KMS-11 (cell line): ENCODE measurements at regions not wholly inside any gene's neighbourhood (a gene's known extent, or its start where the extent isn't known, plus 50 kb on each side); places are given as distances from the start of the nearest gene placed in this dataset.

ENCODE experiments used
- H2AFZ ChIP-seq: fragments of 200-600 bp; sonication (generic); 2 replicates; pipeline ENCODE4 v1.6.1; 2016; ENCODE audit warnings: antibody characterized with exemption, mixed run types, low read depth
- H3K27ac ChIP-seq: fragments of 200-600 bp; sonication (generic); 2 replicates; pipeline ENCODE4 v1.6.1; 2016; ENCODE audit warnings: mild to moderate bottlenecking, mixed run types
- H3K27me3 ChIP-seq: fragments of 200-600 bp; sonication (generic); 2 replicates; pipeline ENCODE4 v1.6.1; 2017; ENCODE audit warnings: mild to moderate bottlenecking, low read depth, mixed run types, moderate library complexity; ENCODE audit not compliant: insufficient read depth
- H3K36me3 ChIP-seq: fragments of 200-600 bp; sonication (generic); 2 replicates; pipeline ENCODE4 v1.6.1; 2017; ENCODE audit warnings: mild to moderate bottlenecking, mixed run types; ENCODE audit not compliant: insufficient read depth
- H3K4me1 ChIP-seq: fragments of 200-600 bp; sonication (generic); 2 replicates; pipeline ENCODE4 v1.6.1; 2016; ENCODE audit warnings: mild to moderate bottlenecking, low read depth, mixed run types; ENCODE audit not compliant: poor library complexity, severe bottlenecking
- H3K4me2 ChIP-seq: fragments of 200-600 bp; sonication (generic); 2 replicates; pipeline ENCODE4 v1.7.0; 2016; ENCODE audit warnings: mild to moderate bottlenecking, mixed run types
- H3K4me3 ChIP-seq: fragments of 200-600 bp; sonication (generic); IDR thresholded peaks from 2 replicates; pipeline ENCODE4 v1.6.1; 2017; ENCODE audit warnings: low read depth, low read length, mixed read lengths; ENCODE audit not compliant: insufficient read depth
- H3K79me2 ChIP-seq: fragments of 200-600 bp; sonication (generic); 2 replicates; pipeline ENCODE4 v1.6.1; 2016; ENCODE audit warnings: low read depth, mixed run types; ENCODE audit not compliant: insufficient read depth
- H3K9ac ChIP-seq: fragments of 200-600 bp; sonication (generic); 2 replicates; pipeline ENCODE4 v1.6.1; 2016; ENCODE audit warnings: mild to moderate bottlenecking, mixed run types
- H4K20me1 ChIP-seq: fragments of 200-600 bp; sonication (generic); 2 replicates; pipeline ENCODE4 v1.6.1; 2016; ENCODE audit warnings: mild to moderate bottlenecking, mixed run types; ENCODE audit not compliant: insufficient read depth
- TF ChIP-seq, protein P1 (sequence below): fragments of 200-600 bp; sonication (generic); conservative IDR thresholded peaks from 2 replicates; pipeline ENCODE4 v1.6.1; 2017; ENCODE audit warnings: low read depth, mild to moderate bottlenecking, antibody characterized with exemption, low read length, moderate library complexity, mixed read lengths

DNA sequence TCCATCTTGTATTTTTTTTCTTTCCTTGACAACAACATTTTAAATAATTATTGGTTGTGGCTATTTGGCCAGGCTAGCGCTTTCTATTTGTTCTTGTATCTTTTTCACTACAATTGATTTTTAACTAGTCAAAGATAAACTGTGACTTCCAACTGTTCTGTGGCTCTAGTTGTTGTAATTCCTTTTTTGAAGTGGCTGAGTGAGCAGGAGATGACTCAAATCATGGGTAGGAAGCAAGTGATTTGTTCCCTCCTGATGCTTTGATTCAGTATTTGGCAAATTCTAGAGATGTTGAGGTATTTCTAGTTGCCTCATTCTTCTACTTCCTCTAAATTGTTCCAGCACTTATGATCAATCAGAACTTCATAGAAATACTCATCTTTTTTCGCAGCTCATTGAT is 633.5 kb downstream of the RERGL start:
- no peak overlapping the region for H3K27ac ChIP-seq
- no peak overlapping the region for H2AFZ ChIP-seq
- no peaks in the 10 kb centered on the region for H4K20me1 ChIP-seq
- no peak overlapping the region for H3K9ac ChIP-seq
- H3K4me3 ChIP-seq: no peak overlapping the region
- no peaks in the 10 kb centered on the region for H3K27me3 ChIP-seq
- H3K36me3 ChIP-seq: no peaks in the 10 kb centered on the region
- TF ChIP-seq, protein P1, sequence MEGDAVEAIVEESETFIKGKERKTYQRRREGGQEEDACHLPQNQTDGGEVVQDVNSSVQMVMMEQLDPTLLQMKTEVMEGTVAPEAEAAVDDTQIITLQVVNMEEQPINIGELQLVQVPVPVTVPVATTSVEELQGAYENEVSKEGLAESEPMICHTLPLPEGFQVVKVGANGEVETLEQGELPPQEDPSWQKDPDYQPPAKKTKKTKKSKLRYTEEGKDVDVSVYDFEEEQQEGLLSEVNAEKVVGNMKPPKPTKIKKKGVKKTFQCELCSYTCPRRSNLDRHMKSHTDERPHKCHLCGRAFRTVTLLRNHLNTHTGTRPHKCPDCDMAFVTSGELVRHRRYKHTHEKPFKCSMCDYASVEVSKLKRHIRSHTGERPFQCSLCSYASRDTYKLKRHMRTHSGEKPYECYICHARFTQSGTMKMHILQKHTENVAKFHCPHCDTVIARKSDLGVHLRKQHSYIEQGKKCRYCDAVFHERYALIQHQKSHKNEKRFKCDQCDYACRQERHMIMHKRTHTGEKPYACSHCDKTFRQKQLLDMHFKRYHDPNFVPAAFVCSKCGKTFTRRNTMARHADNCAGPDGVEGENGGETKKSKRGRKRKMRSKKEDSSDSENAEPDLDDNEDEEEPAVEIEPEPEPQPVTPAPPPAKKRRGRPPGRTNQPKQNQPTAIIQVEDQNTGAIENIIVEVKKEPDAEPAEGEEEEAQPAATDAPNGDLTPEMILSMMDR: no peak
- no peaks in the 10 kb centered on the region for H3K79me2 ChIP-seq
- no peak overlapping the region for H3K4me2 ChIP-seq
- H3K4me1 ChIP-seq: no peaks in the 10 kb centered on the region

DNA sequence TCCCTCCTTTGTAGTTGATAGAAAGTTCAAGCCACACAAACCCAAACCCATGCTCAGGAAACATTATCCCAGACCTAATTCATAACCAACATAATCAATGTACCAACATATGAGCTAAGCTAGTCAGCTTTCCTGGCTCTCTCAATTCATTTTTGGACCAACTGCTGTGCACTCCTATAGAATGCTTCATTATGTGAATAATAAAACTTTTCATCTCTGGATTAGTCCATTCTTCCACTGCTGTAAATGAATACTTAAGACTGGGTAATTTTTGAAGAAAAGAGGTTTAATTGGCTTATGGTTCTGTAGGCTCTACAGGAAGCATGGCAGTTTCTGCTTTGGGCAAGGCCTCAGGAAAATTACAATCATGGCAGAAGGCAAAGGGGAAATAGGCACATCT is 651.9 kb downstream of the RERGL start:
- no peaks in the 10 kb centered on the region for H3K4me1 ChIP-seq
- TF ChIP-seq, protein P1: no peak

DNA sequence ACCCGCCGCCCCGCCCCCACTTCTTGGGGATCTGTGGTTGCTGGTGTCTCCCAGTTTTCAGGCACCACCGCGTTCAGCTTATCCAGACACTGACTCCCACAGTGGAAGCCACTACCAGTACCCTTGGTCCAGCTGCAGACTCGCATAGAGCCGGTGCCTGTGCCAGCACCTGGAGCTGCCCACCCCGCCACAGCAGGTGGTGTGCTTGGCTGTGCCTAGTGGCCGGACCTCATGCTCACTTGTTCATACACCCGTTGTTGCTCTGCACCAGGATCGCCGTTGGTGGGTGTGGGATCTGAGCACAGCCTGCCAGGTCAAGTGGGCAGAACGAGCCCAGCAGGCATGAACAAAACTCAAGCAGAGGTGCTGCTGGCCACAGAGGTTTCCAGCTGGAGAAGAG is 673.2 kb downstream of the RERGL start:
- Histone ChIP-seq H3K27me3 (no peaks in the 10 kb centered on the region), H3K4me1 (no peaks in the 10 kb centered on the region), H3K9ac (no peak overlapping the region), H2AFZ (no peak overlapping the region), H3K27ac (no peak overlapping the region), H3K4me3 (no peak overlapping the region), H4K20me1 (no peaks in the 10 kb centered on the region), H3K79me2 (no peaks in the 10 kb centered on the region), H3K4me2 (no peak overlapping the region), H3K36me3 (no peaks in the 10 kb centered on the region)
- TF ChIP-seq, protein P1: no peak

More for the DNA sequence above, 651.9 kb downstream of the RERGL start:
- H2AFZ ChIP-seq: no peak overlapping the region
- H3K27ac ChIP-seq: no peak overlapping the region
- H3K9ac ChIP-seq: no peak overlapping the region
- H4K20me1 ChIP-seq: no peaks in the 10 kb centered on the region
- H3K27me3 ChIP-seq: no peaks in the 10 kb centered on the region
- H3K79me2 ChIP-seq: no peaks in the 10 kb centered on the region
- no peak overlapping the region for H3K4me3 ChIP-seq
- H3K4me2 ChIP-seq: no peak overlapping the region
- no peaks in the 10 kb centered on the region for H3K36me3 ChIP-seq

DNA sequence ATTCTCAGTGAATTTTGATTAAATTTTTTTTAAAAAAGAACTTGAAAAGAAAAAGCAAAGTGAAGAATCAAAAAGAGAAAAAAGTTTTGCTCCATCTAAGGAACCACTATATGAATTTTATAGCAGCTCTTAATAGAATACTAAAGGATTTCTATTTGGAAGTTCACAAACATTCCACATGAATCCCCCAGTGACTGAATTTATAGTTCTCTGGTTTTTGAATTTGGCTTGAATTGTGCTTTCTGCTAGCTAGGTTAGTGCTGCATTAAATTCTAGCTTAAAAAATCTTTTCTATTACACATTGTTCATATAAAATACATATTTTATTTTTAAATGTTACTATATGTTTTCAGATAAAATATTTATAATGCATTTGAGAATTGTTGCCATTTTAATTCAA is 675.4 kb downstream of the RERGL start:
- H3K9ac ChIP-seq: no peak overlapping the region
- H3K27ac ChIP-seq: no peak overlapping the region
- no peaks in the 10 kb centered on the region for H3K27me3 ChIP-seq
- TF ChIP-seq, protein P1: no peak
- no peak overlapping the region for H2AFZ ChIP-seq
- H3K4me1 ChIP-seq: no peaks in the 10 kb centered on the region
- no peaks in the 10 kb centered on the region for H3K36me3 ChIP-seq
- H3K4me2 ChIP-seq: no peak overlapping the region
- no peak overlapping the region for H3K4me3 ChIP-seq
- H4K20me1 ChIP-seq: no peaks in the 10 kb centered on the region
- H3K79me2 ChIP-seq: no peaks in the 10 kb centered on the region

DNA sequence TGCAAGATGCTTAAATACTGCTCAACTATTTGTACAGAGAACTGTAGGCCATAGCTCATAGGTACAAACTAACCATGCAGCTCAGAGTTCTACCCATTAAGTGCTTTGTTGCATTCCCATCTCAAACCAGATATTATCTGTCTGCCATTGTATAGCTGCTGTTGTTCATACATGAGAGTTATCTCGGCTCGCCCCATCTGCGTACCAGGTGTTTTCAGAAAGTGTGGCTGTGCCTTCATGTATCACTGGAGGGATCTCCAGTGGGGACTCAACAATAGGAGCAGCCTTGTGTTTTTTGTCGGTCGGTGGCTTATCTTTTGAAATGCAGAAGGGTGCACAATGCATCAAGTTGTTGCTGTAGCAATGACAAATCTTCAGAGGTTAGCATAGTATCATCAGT is 678.3 kb downstream of the RERGL start:
- H3K36me3 ChIP-seq: no peaks in the 10 kb centered on the region
- no peak overlapping the region for H3K4me3 ChIP-seq
- H3K4me1 ChIP-seq: no peaks in the 10 kb centered on the region
- TF ChIP-seq, protein P1: no peak
- no peak overlapping the region for H3K27ac ChIP-seq
- H3K27me3 ChIP-seq: no peaks in the 10 kb centered on the region
- H3K4me2 ChIP-seq: no peak overlapping the region
- no peak overlapping the region for H2AFZ ChIP-seq
- no peak overlapping the region for H3K9ac ChIP-seq
- no peaks in the 10 kb centered on the region for H4K20me1 ChIP-seq
- no peaks in the 10 kb centered on the region for H3K79me2 ChIP-seq
